ENCODE measurements at regions not wholly inside any gene's neighbourhood (a gene's known extent, or its start where the extent isn't known, plus 50 kb on each side); places are given as distances from the start of the nearest gene placed in this dataset.

DNA sequence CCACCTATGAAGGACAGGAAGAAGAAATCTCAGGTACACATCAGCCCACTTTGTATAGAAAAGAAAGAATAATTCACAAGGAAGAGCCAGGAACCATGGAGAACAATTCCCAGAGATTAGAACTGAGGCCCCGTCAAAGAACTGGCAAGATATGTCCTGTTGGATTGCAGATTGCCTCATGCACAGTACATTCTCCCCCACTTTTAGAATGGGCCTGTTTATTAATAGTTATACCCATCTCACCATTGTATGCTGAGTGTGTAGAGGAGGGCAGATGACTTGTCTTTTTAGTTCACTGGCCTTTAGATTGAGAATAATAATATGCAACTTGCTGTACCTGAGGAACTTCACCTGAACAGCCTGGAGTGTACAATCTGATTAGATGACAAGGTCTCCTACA, 315.6 kb upstream of the HAND2 start:
- no peaks in the 10 kb centered on the region for H3K79me2 ChIP-seq (ENCODE audit: insufficient read depth, low read length)
- H3K4me2 ChIP-seq (ENCODE audit: insufficient read depth, insufficient read length, low read length), result no peak overlapping the region
- no peak overlapping the region for H3K56ac ChIP-seq (ENCODE audit: insufficient read length, low read depth, low read length)
- H3K23me2 ChIP-seq (ENCODE audit: insufficient read length, low read depth, low read length, poor library complexity, severe bottlenecking), result no peaks in the 10 kb centered on the region
- H3K18ac ChIP-seq (ENCODE audit: insufficient read length, low read depth, low read length), result no peak overlapping the region
- H4K91ac ChIP-seq (ENCODE audit: insufficient read length, low read depth, low read length), result no peak overlapping the region
- H3K23ac ChIP-seq (ENCODE audit: insufficient read length, low read depth, low read length), result no peak overlapping the region
- H2AFZ ChIP-seq (ENCODE audit: low read length), result no peak overlapping the region
- no peak overlapping the region for H3T11ph ChIP-seq (ENCODE audit: low read length)
- WGBS (ENCODE audit: extremely low coverage, insufficient read length, low lambda C conversion rate), result no CpG with 5 or more reads among the region's 1 CpG
- H2BK5ac ChIP-seq (ENCODE audit: insufficient read length, low read length), result no peak overlapping the region
- H3K9ac ChIP-seq (ENCODE audit: extremely low read depth, insufficient read length, low read length), result no peak overlapping the region
- H4K20me1 ChIP-seq (ENCODE audit: control insufficient read depth, insufficient read depth, insufficient read length), result no peaks in the 10 kb centered on the region
- H3K9me3 ChIP-seq (ENCODE audit: control insufficient read depth, low read depth, low read length), result no peaks in the 10 kb centered on the region
- no peak overlapping the region for H3K14ac ChIP-seq (ENCODE audit: insufficient read depth, low read length)
- no peak overlapping the region for H3K27ac Mint-ChIP-seq
- no peaks in the 10 kb centered on the region for H3K4me1 Mint-ChIP-seq
- H3K4me1 ChIP-seq (ENCODE audit: insufficient read depth, low read length), result no peaks in the 10 kb centered on the region
- H3K27me3 ChIP-seq (ENCODE audit: insufficient read depth, low read length), result no peaks in the 10 kb centered on the region
- TF ChIP-seq, protein P1, sequence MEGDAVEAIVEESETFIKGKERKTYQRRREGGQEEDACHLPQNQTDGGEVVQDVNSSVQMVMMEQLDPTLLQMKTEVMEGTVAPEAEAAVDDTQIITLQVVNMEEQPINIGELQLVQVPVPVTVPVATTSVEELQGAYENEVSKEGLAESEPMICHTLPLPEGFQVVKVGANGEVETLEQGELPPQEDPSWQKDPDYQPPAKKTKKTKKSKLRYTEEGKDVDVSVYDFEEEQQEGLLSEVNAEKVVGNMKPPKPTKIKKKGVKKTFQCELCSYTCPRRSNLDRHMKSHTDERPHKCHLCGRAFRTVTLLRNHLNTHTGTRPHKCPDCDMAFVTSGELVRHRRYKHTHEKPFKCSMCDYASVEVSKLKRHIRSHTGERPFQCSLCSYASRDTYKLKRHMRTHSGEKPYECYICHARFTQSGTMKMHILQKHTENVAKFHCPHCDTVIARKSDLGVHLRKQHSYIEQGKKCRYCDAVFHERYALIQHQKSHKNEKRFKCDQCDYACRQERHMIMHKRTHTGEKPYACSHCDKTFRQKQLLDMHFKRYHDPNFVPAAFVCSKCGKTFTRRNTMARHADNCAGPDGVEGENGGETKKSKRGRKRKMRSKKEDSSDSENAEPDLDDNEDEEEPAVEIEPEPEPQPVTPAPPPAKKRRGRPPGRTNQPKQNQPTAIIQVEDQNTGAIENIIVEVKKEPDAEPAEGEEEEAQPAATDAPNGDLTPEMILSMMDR (conservative IDR thresholded peaks at IDR 0.05), result no peak
- H3K79me1 ChIP-seq (ENCODE audit: insufficient read depth, low read depth, low read length, poor library complexity, severe bottlenecking), result no peaks in the 10 kb centered on the region
- peaks cover 4% of the 10 kb centered on the region; the same call in 1 of the 2 replicates for H3K27me3 Mint-ChIP-seq (ENCODE audit: low read depth)
- H2BK12ac ChIP-seq (ENCODE audit: insufficient read length, low read depth, low read length), result no peak overlapping the region
- no peak overlapping the region for H2BK15ac ChIP-seq (ENCODE audit: low read depth, low read length)
- peaks cover 13 to 15% of the 10 kb centered on the region in 2 experiments for H3K9me3 Mint-ChIP-seq
- no peak overlapping the region for H4K8ac ChIP-seq (replicated peaks; ENCODE audit: insufficient read length, low read depth, low read length)
- H3K4ac ChIP-seq (ENCODE audit: low read depth, low read length), result no peak overlapping the region
- no peak overlapping the region for H2AK5ac ChIP-seq (ENCODE audit: insufficient read length, low read length)
- DNase-seq, result no peak
- H3K4me3 Mint-ChIP-seq, result no peak overlapping the region
- H4K5ac ChIP-seq (ENCODE audit: insufficient read length, low read depth, low read length), result no peak overlapping the region
- H2BK20ac ChIP-seq (ENCODE audit: low read depth, low read length, poor library complexity, severe bottlenecking), result no peak overlapping the region
- H3K36me3 Mint-ChIP-seq (ENCODE audit: insufficient read depth in 1 of 3, low read depth in 3 of 3), result peaks cover 5 to 13% (median 10%) of the 10 kb centered on the region in 3 experiments
- no peak overlapping the region for H2BK120ac ChIP-seq (ENCODE audit: low read depth, low read length, poor library complexity, severe bottlenecking)
- no peak overlapping the region for H3K27ac ChIP-seq (ENCODE audit: insufficient read length, low read depth, low read length)
